ENCODE measurements at regions not wholly inside any gene's neighbourhood (a gene's known extent, or its start where the extent isn't known, plus 50 kb on each side); places are given as distances from the start of the nearest gene placed in this dataset.

- peaks cover 42% of the 10 kb centered on the region for H3K27me3 ChIP-seq (ENCODE audit: insufficient read depth, poor library complexity, severe bottlenecking)
- no peaks in the 10 kb centered on the region for H3K4me1 ChIP-seq (ENCODE audit: insufficient read depth, poor library complexity, severe bottlenecking)
- no peak for DNase-seq (ENCODE audit: low spot score)
- no peaks in the 10 kb centered on the region for H3K36me3 ChIP-seq (ENCODE audit: low read depth)
- no peak for TF ChIP-seq CTCF (IDR thresholded peaks at IDR 0.05; ENCODE audit: poor library complexity, severe bottlenecking)
- ATAC-seq (ENCODE audit: low read depth), result no peak
- no peak overlapping the region for H3K27ac ChIP-seq (ENCODE audit: poor library complexity, severe bottlenecking)
- H3K4me3 ChIP-seq (ENCODE audit: severe bottlenecking), result no peak overlapping the region
- H3K9me3 ChIP-seq (ENCODE audit: severe bottlenecking), result no peaks in the 10 kb centered on the region
These were observed 116.7 kb upstream of the ADRA2C start for GRCh38 chr4:3649491-3649890.

GRCh38 chr4:3648731-3649130 is 116.5 kb upstream of the LRPAP1 start:
- DNase-seq (ENCODE audit: low spot score), result no peak
- H3K27ac ChIP-seq (ENCODE audit: poor library complexity, severe bottlenecking), result no peak overlapping the region
- no peaks in the 10 kb centered on the region for H3K4me1 ChIP-seq (ENCODE audit: insufficient read depth, poor library complexity, severe bottlenecking)
- peaks cover 40% of the 10 kb centered on the region for H3K27me3 ChIP-seq (ENCODE audit: insufficient read depth, poor library complexity, severe bottlenecking)
- H3K4me3 ChIP-seq (ENCODE audit: severe bottlenecking), result no peak overlapping the region
- no peaks in the 10 kb centered on the region for H3K9me3 ChIP-seq (ENCODE audit: severe bottlenecking)
- TF ChIP-seq CTCF (IDR thresholded peaks at IDR 0.05; ENCODE audit: poor library complexity, severe bottlenecking), result no peak
- ATAC-seq (ENCODE audit: low read depth), result no peak
- H3K36me3 ChIP-seq (ENCODE audit: low read depth), result no peaks in the 10 kb centered on the region

GRCh38 chr4:3648195-3648594 is 116.0 kb upstream of the LRPAP1 start:
- no peak for TF ChIP-seq CTCF (IDR thresholded peaks at IDR 0.05; ENCODE audit: poor library complexity, severe bottlenecking)
- no peak for DNase-seq (ENCODE audit: low spot score)
- no peak overlapping the region for H3K4me3 ChIP-seq (ENCODE audit: severe bottlenecking)
- H3K36me3 ChIP-seq (ENCODE audit: low read depth), result no peaks in the 10 kb centered on the region
- H3K27me3 ChIP-seq (ENCODE audit: insufficient read depth, poor library complexity, severe bottlenecking), result peaks cover 38% of the 10 kb centered on the region
- H3K27ac ChIP-seq (ENCODE audit: poor library complexity, severe bottlenecking), result no peak overlapping the region
- H3K4me1 ChIP-seq (ENCODE audit: insufficient read depth, poor library complexity, severe bottlenecking), result no peaks in the 10 kb centered on the region
- H3K9me3 ChIP-seq (ENCODE audit: severe bottlenecking), result no peaks in the 10 kb centered on the region
- ATAC-seq (ENCODE audit: low read depth), result no peak

GRCh38 chr4:3647421-3647820 is 115.2 kb upstream of the LRPAP1 start:
- no peak overlapping the region for H3K27ac ChIP-seq (ENCODE audit: poor library complexity, severe bottlenecking)
- no peaks in the 10 kb centered on the region for H3K36me3 ChIP-seq (ENCODE audit: low read depth)

More at GRCh38 chr4:3647421-3647820, 115.2 kb upstream of the LRPAP1 start:
- DNase-seq (ENCODE audit: low spot score) (no peak), ATAC-seq (ENCODE audit: low read depth) (no peak)
- Histone ChIP-seq H3K4me3 (ENCODE audit: severe bottlenecking) (no peak overlapping the region), H3K4me1 (ENCODE audit: insufficient read depth, poor library complexity, severe bottlenecking) (no peaks in the 10 kb centered on the region), H3K9me3 (ENCODE audit: severe bottlenecking) (no peaks in the 10 kb centered on the region), H3K27me3 (ENCODE audit: insufficient read depth, poor library complexity, severe bottlenecking) (peaks cover 38% of the 10 kb centered on the region)
- no peak for TF ChIP-seq CTCF (IDR thresholded peaks at IDR 0.05; ENCODE audit: poor library complexity, severe bottlenecking)
